Hematopoietic multipotent progenitor cell (in vitro differentiated cells): ENCODE measurements at regions not wholly inside any gene's neighbourhood (a gene's known extent, or its start where the extent isn't known, plus 50 kb on each side); places are given as distances from the start of the nearest gene placed in this dataset. TPM values are rescaled to one million over a fixed set of nuclear protein-coding genes. Genes with fewer than 3 reads are reported as not detected.

Experiments used
- small RNA-seq: library from RNA; depleted of rRNA; stranded (forward); fragments of <200 nt; gene quantifications from one replicate; pipeline ENCODE3, GENCODE V24; 2012

Small RNA genes in the stretch of these regions (small RNA-seq; reads per million reads assigned to genes)
- not detected for gene RF00092
